ENCODE measurements at regions not wholly inside any gene's neighbourhood (a gene's known extent, or its start where the extent isn't known, plus 50 kb on each side); places are given as distances from the start of the nearest gene placed in this dataset.

GRCh38 chr1:173411835-173412742 is 65.0 kb upstream of the PRDX6 start:
- DNase-seq: no peak
- Mint-ChIP-seq H3K27ac (peak overlapping the region; percentile 49), H3K36me3 (ENCODE audit: low read depth) (no peaks in the 10 kb centered on the region), H3K9me3 (no peaks in the 10 kb centered on the region), H3K4me1 (peaks cover 9% of the 10 kb centered on the region), H3K27me3 (ENCODE audit: low read depth, poor library complexity) (no peaks in the 10 kb centered on the region), H3K4me3 (no peak overlapping the region)
- TF ChIP-seq, protein P1, sequence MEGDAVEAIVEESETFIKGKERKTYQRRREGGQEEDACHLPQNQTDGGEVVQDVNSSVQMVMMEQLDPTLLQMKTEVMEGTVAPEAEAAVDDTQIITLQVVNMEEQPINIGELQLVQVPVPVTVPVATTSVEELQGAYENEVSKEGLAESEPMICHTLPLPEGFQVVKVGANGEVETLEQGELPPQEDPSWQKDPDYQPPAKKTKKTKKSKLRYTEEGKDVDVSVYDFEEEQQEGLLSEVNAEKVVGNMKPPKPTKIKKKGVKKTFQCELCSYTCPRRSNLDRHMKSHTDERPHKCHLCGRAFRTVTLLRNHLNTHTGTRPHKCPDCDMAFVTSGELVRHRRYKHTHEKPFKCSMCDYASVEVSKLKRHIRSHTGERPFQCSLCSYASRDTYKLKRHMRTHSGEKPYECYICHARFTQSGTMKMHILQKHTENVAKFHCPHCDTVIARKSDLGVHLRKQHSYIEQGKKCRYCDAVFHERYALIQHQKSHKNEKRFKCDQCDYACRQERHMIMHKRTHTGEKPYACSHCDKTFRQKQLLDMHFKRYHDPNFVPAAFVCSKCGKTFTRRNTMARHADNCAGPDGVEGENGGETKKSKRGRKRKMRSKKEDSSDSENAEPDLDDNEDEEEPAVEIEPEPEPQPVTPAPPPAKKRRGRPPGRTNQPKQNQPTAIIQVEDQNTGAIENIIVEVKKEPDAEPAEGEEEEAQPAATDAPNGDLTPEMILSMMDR (IDR thresholded peaks at IDR 0.05): no peak

- no peaks in the 10 kb centered on the region for H3K27me3 Mint-ChIP-seq (ENCODE audit: low read depth, poor library complexity)
- DNase-seq: no peak
- H3K4me1 Mint-ChIP-seq: peaks cover 9% of the 10 kb centered on the region
- H3K4me3 Mint-ChIP-seq: no peak overlapping the region
- no peaks in the 10 kb centered on the region for H3K9me3 Mint-ChIP-seq
- TF ChIP-seq, protein P1 (IDR thresholded peaks at IDR 0.05): no peak
- H3K36me3 Mint-ChIP-seq (ENCODE audit: low read depth): no peaks in the 10 kb centered on the region
- H3K27ac Mint-ChIP-seq: peak overlapping the region; percentile 44
Measured at GRCh38 chr1:173413271-173413707, 63.8 kb upstream of the PRDX6 start.

DNA sequence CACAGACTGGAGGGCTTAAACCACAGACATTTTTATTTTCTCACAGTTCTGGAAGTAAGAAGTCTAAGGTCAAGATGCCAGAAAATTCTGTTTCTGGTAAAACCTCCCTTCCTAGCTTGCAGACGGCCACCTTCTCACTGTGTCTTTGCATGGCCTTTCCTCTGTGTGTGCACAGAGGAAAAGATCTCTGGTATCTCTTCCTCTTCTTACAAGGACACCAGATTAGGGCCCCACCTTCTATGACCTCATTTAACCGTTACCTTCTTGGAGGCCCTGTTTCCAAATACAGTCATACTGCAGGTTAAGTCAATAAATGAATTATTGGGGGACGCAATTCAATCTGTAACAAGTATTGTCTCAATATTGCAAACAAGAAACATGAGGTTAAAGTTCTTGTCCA is 63.0 kb upstream of the PRDX6 start:
- Mint-ChIP-seq H3K9me3 (no peaks in the 10 kb centered on the region), H3K27ac (no peak overlapping the region), H3K27me3 (ENCODE audit: low read depth, poor library complexity) (no peaks in the 10 kb centered on the region), H3K36me3 (ENCODE audit: low read depth) (no peaks in the 10 kb centered on the region), H3K4me3 (no peak overlapping the region), H3K4me1 (peaks cover 9% of the 10 kb centered on the region)
- no peak for DNase-seq
- TF ChIP-seq, protein P1 (IDR thresholded peaks at IDR 0.05): no peak

DNA sequence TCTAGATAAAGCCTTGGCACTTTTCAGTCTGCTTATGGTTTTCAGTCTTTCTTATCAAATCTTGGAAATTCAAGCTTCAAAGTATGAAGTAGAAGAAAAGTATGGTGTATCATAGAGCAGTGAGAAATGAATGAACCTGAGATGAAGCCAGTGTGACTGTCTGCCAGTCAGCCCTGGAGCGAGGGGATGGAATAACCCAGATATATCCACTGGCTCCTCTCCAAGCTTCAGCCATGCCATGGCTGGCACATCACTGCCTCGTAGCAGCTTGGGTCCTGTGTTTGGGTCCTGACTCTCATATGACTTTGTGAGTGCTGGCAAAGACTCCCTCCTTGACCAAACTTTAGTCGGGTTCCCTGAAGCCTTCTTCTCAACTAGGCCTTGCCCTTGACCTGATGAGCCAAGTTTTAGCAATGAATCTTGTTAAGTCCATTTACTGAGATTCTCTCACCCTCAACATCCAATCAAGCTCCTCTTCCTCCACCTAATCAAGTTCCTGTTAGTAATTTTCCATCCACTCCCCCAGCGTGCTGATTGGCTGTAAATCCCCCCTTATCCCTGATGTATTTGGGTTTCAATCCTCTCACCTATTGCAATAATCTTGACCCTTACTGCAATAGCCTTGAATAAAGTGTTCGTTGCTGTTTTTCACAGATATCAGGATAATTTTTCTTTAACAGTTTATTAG is 62.5 kb upstream of the PRDX6 start:
- H3K36me3 Mint-ChIP-seq (ENCODE audit: low read depth): no peaks in the 10 kb centered on the region
- no peak overlapping the region for H3K4me3 Mint-ChIP-seq
- H3K9me3 Mint-ChIP-seq: no peaks in the 10 kb centered on the region
- H3K27ac Mint-ChIP-seq: no peak overlapping the region
- H3K4me1 Mint-ChIP-seq: peaks cover 9% of the 10 kb centered on the region
- no peaks in the 10 kb centered on the region for H3K27me3 Mint-ChIP-seq (ENCODE audit: low read depth, poor library complexity)
- TF ChIP-seq, protein P1 (IDR thresholded peaks at IDR 0.05): no peak
- no peak for DNase-seq

DNA sequence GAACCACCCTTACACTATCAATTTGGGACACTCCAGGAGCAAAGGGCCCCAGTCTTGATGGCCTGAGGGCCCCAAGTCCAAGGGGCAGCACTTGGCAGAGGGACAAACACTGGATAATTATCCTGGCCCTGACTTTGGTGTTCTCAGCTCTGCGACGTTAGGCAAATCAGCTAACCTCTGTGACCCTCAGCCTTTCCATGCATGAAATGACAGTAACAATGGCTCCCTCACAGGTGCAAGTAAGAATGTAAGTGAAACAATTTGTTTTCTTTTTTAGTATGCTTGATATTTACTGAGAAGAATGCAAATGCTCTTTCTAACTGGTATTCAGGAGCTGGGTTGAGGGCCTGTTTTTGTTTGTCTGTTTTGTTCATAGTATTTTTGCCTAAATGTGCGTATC is 61.6 kb upstream of the PRDX6 start:
- peaks cover 4% of the 10 kb centered on the region for H3K36me3 Mint-ChIP-seq (ENCODE audit: low read depth)
- TF ChIP-seq, protein P1 (IDR thresholded peaks at IDR 0.05): no peak
- H3K9me3 Mint-ChIP-seq: no peaks in the 10 kb centered on the region
- H3K27ac Mint-ChIP-seq: no peak overlapping the region
- H3K4me1 Mint-ChIP-seq: peaks cover 13% of the 10 kb centered on the region
- H3K27me3 Mint-ChIP-seq (ENCODE audit: low read depth, poor library complexity): peaks cover 2% of the 10 kb centered on the region
- H3K4me3 Mint-ChIP-seq: no peak overlapping the region
- DNase-seq: no peak

Data from nephron progenitor cell (in vitro differentiated cells).